Loucy (cell line): ENCODE measurements at regions not wholly inside any gene's neighbourhood (a gene's known extent, or its start where the extent isn't known, plus 50 kb on each side); places are given as distances from the start of the nearest gene placed in this dataset.

Experiments
- H2AFZ ChIP-seq: fragments of 200-600 bp; sonication (generic); 2 replicates; pipeline ENCODE4 v1.6.0; 2016; ENCODE audit warnings: antibody characterized with exemption, mild to moderate bottlenecking, low read length, moderate library complexity
- H3F3A ChIP-seq: fragments of 200-600 bp; 2 replicates; pipeline ENCODE4 v1.6.0; 2016; ENCODE audit warnings: antibody characterized with exemption, low read depth, mild to moderate bottlenecking
- H3K27me3 ChIP-seq: fragments of 200-600 bp; sonication (generic); 2 replicates; pipeline ENCODE4 v1.6.1; 2014; ENCODE audit warnings: low read length, mild to moderate bottlenecking; ENCODE audit not compliant: insufficient read depth, poor library complexity, severe bottlenecking
- H3K36me3 ChIP-seq: fragments of 200-600 bp; sonication (generic); 2 replicates; pipeline ENCODE4 v1.6.1; 2016; ENCODE audit warnings: low read length; ENCODE audit not compliant: insufficient read depth
- H3K4me1 ChIP-seq: fragments of 200-600 bp; sonication (generic); 2 replicates; pipeline ENCODE4 v1.5.1; 2014; ENCODE audit warnings: low read length, mild to moderate bottlenecking; ENCODE audit not compliant: insufficient read depth, poor library complexity, severe bottlenecking
- H3K4me2 ChIP-seq: fragments of 200-600 bp; sonication (generic); 2 replicates; pipeline ENCODE4 v1.6.0; 2014; ENCODE audit warnings: antibody characterized with exemption, low read length, low read depth, mild to moderate bottlenecking; ENCODE audit not compliant: poor library complexity, severe bottlenecking
- H3K4me3 ChIP-seq: fragments of 200-600 bp; sonication (generic); 2 replicates; pipeline ENCODE4 v1.5.1; 2014; ENCODE audit warnings: low read length, mild to moderate bottlenecking, mixed read lengths; ENCODE audit not compliant: poor library complexity, severe bottlenecking
- H3K79me2 ChIP-seq: fragments of 200-600 bp; sonication (generic); 2 replicates; pipeline ENCODE4 v1.6.1; 2014; ENCODE audit warnings: low read length; ENCODE audit not compliant: insufficient read depth
- H3K9ac ChIP-seq: fragments of 200-600 bp; sonication (generic); 2 replicates; pipeline ENCODE4 v1.6.0; 2014; ENCODE audit warnings: mild to moderate bottlenecking, low read depth, low read length, moderate library complexity; ENCODE audit not compliant: poor library complexity, severe bottlenecking
- H3K9me2 ChIP-seq: fragments of 200-600 bp; sonication (generic); replicated peaks from 2 replicates; pipeline ENCODE4 v1.6.1; 2016; ENCODE audit warnings: low read depth, low read length, mixed read lengths
- H3K9me3 ChIP-seq: fragments of 200-600 bp; sonication (generic); 2 replicates; pipeline ENCODE4 v1.6.1; 2014; ENCODE audit warnings: mild to moderate bottlenecking, antibody characterized with exemption, low read length, low read depth; ENCODE audit not compliant: insufficient read depth
- H4K20me1 ChIP-seq: fragments of 200-600 bp; sonication (generic); 2 replicates; pipeline ENCODE4 v1.6.0; 2014; ENCODE audit warnings: antibody characterized with exemption, low read length, mild to moderate bottlenecking; ENCODE audit not compliant: insufficient read depth, poor library complexity, severe bottlenecking
- EZH2phosphoT487 ChIP-seq: fragments of 200-600 bp; IDR thresholded peaks from 2 replicates; pipeline ENCODE4 v1.6.1; 2018; ENCODE audit warnings: antibody characterized with exemption, mild to moderate bottlenecking, moderate library complexity, borderline replicate concordance
- TF ChIP-seq, protein P1 (sequence below): fragments of 200-600 bp; sonication (generic); conservative IDR thresholded peaks from 2 replicates; pipeline ENCODE4 v1.5.1; 2014; ENCODE audit warnings: mild to moderate bottlenecking, antibody characterized with exemption, low read length

DNA sequence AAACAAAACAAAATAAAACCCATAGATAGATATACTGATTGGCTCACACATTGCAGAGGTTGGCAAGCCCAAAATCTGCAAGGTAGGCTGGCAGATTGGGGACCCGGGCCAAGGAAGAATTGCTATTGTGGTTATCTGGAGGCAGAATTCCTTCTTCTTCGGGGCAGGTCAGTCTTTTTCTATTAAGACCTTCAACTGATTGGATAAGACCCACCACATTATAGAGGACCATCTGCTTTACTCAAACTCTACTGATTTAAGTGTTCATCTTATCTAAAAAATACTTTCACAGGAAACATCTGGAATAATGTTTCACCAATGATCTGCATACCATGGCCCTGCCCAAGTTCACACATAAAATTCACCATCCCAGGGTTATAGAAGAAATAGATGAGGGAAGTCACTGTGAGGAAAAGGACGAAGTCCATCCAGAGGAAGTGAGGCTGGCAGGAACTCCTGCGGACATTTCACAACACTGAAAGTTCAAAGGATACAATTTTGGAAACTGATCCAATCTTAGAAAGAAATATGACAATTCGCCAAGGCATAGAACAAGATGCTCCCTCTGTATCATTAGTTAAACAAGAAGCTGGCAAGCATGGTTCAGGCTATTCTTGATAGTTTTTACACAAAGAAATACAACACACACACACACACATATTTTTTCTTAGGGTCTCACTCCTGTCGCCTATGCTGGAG, 127.6 kb upstream of the MED13L start:
- no peaks in the 10 kb centered on the region for H3K36me3 ChIP-seq
- H4K20me1 ChIP-seq = no peaks in the 10 kb centered on the region
- H3K9me3 ChIP-seq = peaks cover 4% of the 10 kb centered on the region; the same call in 1 of the 2 replicates
- H3K9me2 ChIP-seq = no peaks in the 10 kb centered on the region
- no peak overlapping the region for H3K4me2 ChIP-seq
- H3K4me1 ChIP-seq = no peaks in the 10 kb centered on the region
- no peak overlapping the region for H2AFZ ChIP-seq
- no peak for TF ChIP-seq EZH2phosphoT487
- TF ChIP-seq, protein P1, sequence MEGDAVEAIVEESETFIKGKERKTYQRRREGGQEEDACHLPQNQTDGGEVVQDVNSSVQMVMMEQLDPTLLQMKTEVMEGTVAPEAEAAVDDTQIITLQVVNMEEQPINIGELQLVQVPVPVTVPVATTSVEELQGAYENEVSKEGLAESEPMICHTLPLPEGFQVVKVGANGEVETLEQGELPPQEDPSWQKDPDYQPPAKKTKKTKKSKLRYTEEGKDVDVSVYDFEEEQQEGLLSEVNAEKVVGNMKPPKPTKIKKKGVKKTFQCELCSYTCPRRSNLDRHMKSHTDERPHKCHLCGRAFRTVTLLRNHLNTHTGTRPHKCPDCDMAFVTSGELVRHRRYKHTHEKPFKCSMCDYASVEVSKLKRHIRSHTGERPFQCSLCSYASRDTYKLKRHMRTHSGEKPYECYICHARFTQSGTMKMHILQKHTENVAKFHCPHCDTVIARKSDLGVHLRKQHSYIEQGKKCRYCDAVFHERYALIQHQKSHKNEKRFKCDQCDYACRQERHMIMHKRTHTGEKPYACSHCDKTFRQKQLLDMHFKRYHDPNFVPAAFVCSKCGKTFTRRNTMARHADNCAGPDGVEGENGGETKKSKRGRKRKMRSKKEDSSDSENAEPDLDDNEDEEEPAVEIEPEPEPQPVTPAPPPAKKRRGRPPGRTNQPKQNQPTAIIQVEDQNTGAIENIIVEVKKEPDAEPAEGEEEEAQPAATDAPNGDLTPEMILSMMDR = no peak
- no peaks in the 10 kb centered on the region for H3K27me3 ChIP-seq
- H3F3A ChIP-seq = no peaks in the 10 kb centered on the region
- H3K4me3 ChIP-seq = no peak overlapping the region
- no peak overlapping the region for H3K9ac ChIP-seq
- H3K79me2 ChIP-seq = no peaks in the 10 kb centered on the region

DNA sequence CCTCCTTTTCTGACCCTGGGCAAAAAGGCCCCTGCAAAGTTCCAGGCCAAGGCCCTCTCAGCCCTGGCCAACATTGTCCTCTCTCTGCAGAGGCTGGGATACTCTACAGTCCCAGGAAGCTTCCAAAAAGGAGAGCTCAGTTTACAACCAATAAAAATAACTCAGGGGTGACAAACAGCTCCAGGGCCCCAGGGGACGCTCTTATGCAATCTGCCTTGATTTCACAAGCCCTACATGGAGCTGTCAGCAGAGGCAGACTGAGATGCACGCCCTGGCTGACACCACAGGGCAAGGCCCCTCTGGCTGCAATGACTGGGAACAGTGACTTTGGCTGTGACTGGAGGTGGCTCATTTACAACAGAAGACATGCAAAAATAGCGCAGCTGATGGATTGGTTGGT, 129.0 kb upstream of the MED13L start:
- Histone ChIP-seq H3K9ac (no peak overlapping the region), H2AFZ (no peak overlapping the region), H3K9me3 (no peaks in the 10 kb centered on the region), H3K4me2 (no peak overlapping the region), H3K4me3 (no peak overlapping the region), H3F3A (no peaks in the 10 kb centered on the region), H3K4me1 (no peaks in the 10 kb centered on the region), H3K27me3 (no peaks in the 10 kb centered on the region), H3K9me2 (no peaks in the 10 kb centered on the region), H3K79me2 (no peaks in the 10 kb centered on the region), H3K36me3 (no peaks in the 10 kb centered on the region), H4K20me1 (no peaks in the 10 kb centered on the region)
- no peak for TF ChIP-seq EZH2phosphoT487
- TF ChIP-seq, protein P1 = no peak

DNA sequence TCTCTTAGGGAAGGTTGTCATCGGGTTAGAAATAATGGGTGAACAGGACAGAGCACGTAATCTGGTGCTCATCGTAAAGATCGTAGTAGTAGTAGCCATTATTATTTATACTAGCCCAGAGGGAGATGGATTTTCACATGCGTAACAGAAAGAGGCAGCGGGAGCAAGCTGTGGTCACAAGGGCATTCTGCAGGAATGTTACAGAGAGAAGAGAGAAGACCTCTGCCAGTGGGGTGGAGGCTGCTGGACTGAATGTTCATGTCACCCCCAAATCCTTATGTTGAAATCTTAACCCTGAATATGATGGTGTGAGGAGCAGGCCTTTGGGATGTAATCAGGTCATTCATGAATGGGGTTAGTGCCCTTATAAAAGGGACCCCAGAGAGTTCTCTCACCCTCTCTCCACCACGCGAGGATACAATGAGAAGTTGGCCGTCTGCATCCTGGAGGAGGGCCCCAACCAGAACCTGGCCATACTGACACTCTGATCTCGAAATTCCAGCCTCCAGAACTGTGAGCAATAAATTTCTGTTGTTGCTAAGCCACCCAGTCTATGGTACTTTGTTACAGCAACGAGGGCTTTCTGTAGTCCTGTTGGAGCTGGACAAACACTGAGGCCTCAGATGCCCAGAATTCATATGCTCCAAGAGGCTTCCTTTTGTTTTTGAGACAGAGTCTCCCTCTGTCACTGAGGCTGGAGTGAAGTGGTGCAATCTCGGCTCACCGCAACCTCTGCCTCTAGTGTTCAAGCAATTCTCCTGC, 131.2 kb upstream of the MED13L start:
- Histone ChIP-seq H2AFZ (no peak overlapping the region), H3K27me3 (no peaks in the 10 kb centered on the region), H3K9me3 (no peaks in the 10 kb centered on the region), H3K9ac (no peak overlapping the region), H3K4me3 (no peak overlapping the region), H3K36me3 (no peaks in the 10 kb centered on the region), H3K9me2 (no peaks in the 10 kb centered on the region), H3K79me2 (no peaks in the 10 kb centered on the region), H3F3A (no peaks in the 10 kb centered on the region), H3K4me2 (no peak overlapping the region), H4K20me1 (no peaks in the 10 kb centered on the region), H3K4me1 (no peaks in the 10 kb centered on the region)
- no peak for TF ChIP-seq EZH2phosphoT487
- TF ChIP-seq, protein P1 = no peak
